Prostate gland (tissue), 2 donors: ENCODE measurements at regions not wholly inside any gene's neighbourhood (a gene's known extent, or its start where the extent isn't known, plus 50 kb on each side); places are given as distances from the start of the nearest gene placed in this dataset.
"Not testable (repeated sequence)": the region's sequence is repeated elsewhere in the genome, so short reads cannot be mapped to it uniquely, and the experiment has no call there.

Experiments used
- POLR2A ChIP-seq: fragments of 450-650 bp; IDR thresholded peaks from one replicate; pipeline ENCODE4 v1.6.1; 2016; ENCODE audit warnings: antibody characterized with exemption, mild to moderate bottlenecking
- TF ChIP-seq, protein P1 (sequence below), 4 experiments: fragments of 200-600 bp in 2 of 4; fragments of 450-650 bp in 2 of 4; sonication (generic) in 2 of 4; IDR thresholded peaks; 1 replicate in 3 of 4; 2 replicates in 1 of 4; pipeline ENCODE4 v1.5.1; 2016 to 2019; ENCODE audit warnings: antibody characterized with exemption in 4 of 4, mild to moderate bottlenecking in 2 of 4, moderate library complexity in 2 of 4

GRCh38 chr5:113715921-113716320, 202.4 kb downstream of the YTHDC2 start:
- not testable (repeated sequence) for TF ChIP-seq POLR2A
- TF ChIP-seq, protein P1, sequence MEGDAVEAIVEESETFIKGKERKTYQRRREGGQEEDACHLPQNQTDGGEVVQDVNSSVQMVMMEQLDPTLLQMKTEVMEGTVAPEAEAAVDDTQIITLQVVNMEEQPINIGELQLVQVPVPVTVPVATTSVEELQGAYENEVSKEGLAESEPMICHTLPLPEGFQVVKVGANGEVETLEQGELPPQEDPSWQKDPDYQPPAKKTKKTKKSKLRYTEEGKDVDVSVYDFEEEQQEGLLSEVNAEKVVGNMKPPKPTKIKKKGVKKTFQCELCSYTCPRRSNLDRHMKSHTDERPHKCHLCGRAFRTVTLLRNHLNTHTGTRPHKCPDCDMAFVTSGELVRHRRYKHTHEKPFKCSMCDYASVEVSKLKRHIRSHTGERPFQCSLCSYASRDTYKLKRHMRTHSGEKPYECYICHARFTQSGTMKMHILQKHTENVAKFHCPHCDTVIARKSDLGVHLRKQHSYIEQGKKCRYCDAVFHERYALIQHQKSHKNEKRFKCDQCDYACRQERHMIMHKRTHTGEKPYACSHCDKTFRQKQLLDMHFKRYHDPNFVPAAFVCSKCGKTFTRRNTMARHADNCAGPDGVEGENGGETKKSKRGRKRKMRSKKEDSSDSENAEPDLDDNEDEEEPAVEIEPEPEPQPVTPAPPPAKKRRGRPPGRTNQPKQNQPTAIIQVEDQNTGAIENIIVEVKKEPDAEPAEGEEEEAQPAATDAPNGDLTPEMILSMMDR (IDR thresholded peaks at IDR 0.05) = not testable (repeated sequence)
